ENCODE measurements at regions not wholly inside any gene's neighbourhood (a gene's known extent, or its start where the extent isn't known, plus 50 kb on each side); places are given as distances from the start of the nearest gene placed in this dataset.

DNA sequence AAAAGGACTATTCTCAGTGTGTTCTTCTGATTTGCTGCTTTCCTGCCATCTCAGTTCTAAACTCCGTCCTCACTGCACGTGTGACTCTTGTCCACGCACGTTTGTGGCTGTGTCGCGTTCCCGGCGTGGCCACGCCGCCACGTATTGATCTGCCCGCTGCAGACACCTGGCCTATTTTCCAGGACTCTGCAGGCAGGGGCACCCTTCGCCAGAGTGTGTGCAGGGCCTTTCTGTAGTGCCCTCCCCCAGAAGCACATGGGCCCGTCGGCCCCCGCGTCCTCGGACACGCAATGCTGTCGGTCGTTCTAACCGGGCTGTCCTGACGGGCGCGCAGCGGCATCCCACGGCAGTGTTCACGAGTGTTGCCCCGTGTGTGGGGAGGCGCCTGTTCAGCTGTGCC is 87.6 kb downstream of the YTHDF1 start:
- TF ChIP-seq, protein P1, sequence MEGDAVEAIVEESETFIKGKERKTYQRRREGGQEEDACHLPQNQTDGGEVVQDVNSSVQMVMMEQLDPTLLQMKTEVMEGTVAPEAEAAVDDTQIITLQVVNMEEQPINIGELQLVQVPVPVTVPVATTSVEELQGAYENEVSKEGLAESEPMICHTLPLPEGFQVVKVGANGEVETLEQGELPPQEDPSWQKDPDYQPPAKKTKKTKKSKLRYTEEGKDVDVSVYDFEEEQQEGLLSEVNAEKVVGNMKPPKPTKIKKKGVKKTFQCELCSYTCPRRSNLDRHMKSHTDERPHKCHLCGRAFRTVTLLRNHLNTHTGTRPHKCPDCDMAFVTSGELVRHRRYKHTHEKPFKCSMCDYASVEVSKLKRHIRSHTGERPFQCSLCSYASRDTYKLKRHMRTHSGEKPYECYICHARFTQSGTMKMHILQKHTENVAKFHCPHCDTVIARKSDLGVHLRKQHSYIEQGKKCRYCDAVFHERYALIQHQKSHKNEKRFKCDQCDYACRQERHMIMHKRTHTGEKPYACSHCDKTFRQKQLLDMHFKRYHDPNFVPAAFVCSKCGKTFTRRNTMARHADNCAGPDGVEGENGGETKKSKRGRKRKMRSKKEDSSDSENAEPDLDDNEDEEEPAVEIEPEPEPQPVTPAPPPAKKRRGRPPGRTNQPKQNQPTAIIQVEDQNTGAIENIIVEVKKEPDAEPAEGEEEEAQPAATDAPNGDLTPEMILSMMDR (IDR thresholded peaks at IDR 0.05) = no peak
- TF ChIP-seq POLR2A (IDR thresholded peaks at IDR 0.05) = no peak
